GM18907 (cell line): ENCODE measurements at regions not wholly inside any gene's neighbourhood (a gene's known extent, or its start where the extent isn't known, plus 50 kb on each side); places are given as distances from the start of the nearest gene placed in this dataset.

Experiments used
- ATAC-seq: cut with Tn5 transposase; IDR thresholded peaks from one replicate; pipeline ENCODE4 v1.9.1; 2021; ENCODE audit warnings: mild to moderate bottlenecking, moderate library complexity; ENCODE audit not compliant: unreplicated experiment

- ATAC-seq: no peak
Observed at GRCh38 chr4:23674694-23675093, 215.2 kb downstream of the PPARGC1A start.

GRCh38 chr4:23667659-23668058 is 222.2 kb downstream of the PPARGC1A start:
- no peak for ATAC-seq

- ATAC-seq: no peak
Observed at GRCh38 chr4:23660865-23661264, 229.0 kb downstream of the PPARGC1A start.

- no peak for ATAC-seq
Observed at GRCh38 chr4:23654791-23655190, 235.1 kb downstream of the PPARGC1A start.

GRCh38 chr4:23648854-23649596 is 240.8 kb downstream of the PPARGC1A start:
- no peak for ATAC-seq

GRCh38 chr4:23635468-23635867 is 254.4 kb downstream of the PPARGC1A start:
- ATAC-seq: no peak

- ATAC-seq: no peak
Observed at GRCh38 chr4:23631255-23631950, 258.4 kb downstream of the PPARGC1A start.

GRCh38 chr4:23630110-23630509 is 259.7 kb downstream of the PPARGC1A start:
- no peak for ATAC-seq

- ATAC-seq: no peak
Observed at GRCh38 chr4:23629421-23629820, 260.4 kb downstream of the PPARGC1A start.

- ATAC-seq: peak; percentile 84
Observed at GRCh38 chr4:23614284-23614892, 275.5 kb downstream of the PPARGC1A start.

GRCh38 chr4:23613782-23614181 is 276.1 kb downstream of the PPARGC1A start:
- ATAC-seq: no peak

GRCh38 chr4:23602720-23603119 is 287.1 kb downstream of the PPARGC1A start:
- ATAC-seq: no peak

- no peak for ATAC-seq
Observed at GRCh38 chr4:23594125-23594524, 295.7 kb downstream of the PPARGC1A start.

GRCh38 chr4:23590431-23590830 is 299.4 kb downstream of the PPARGC1A start:
- no peak for ATAC-seq

GRCh38 chr4:23584024-23584423 is 305.8 kb downstream of the PPARGC1A start:
- ATAC-seq: no peak

GRCh38 chr4:23582671-23583070 is 307.2 kb downstream of the PPARGC1A start:
- no peak for ATAC-seq

GRCh38 chr4:23579166-23579565 is 310.7 kb downstream of the PPARGC1A start:
- no peak for ATAC-seq

- ATAC-seq: no peak
Observed at GRCh38 chr4:23577398-23577797, 312.4 kb downstream of the PPARGC1A start.

GRCh38 chr4:23572382-23572781 is 317.5 kb downstream of the PPARGC1A start:
- no peak for ATAC-seq

GRCh38 chr4:23567338-23567737 is 322.5 kb downstream of the PPARGC1A start:
- ATAC-seq: no peak

- no peak for ATAC-seq
Observed at GRCh38 chr4:23560748-23561147, 329.1 kb downstream of the PPARGC1A start.

- ATAC-seq: no peak
Observed at GRCh38 chr4:23558101-23558500, 331.7 kb downstream of the PPARGC1A start.
